Thyroid gland (tissue), 4 donors: ENCODE measurements at regions not wholly inside any gene's neighbourhood (a gene's known extent, or its start where the extent isn't known, plus 50 kb on each side); places are given as distances from the start of the nearest gene placed in this dataset.

Source experiments
- POLR2A ChIP-seq, 2 donors: fragments of 450-650 bp; IDR thresholded peaks; one replicate each; pipeline ENCODE4 v1.6.1; 2017; ENCODE audit warnings: antibody characterized with exemption in 2 of 2, mild to moderate bottlenecking in 2 of 2, moderate library complexity in 1 of 2
- TF ChIP-seq, protein P1 (sequence below), 6 experiments: fragments of 200-600 bp in 3 of 6; fragments of 450-650 bp in 3 of 6; sonication (generic) in 3 of 6; IDR thresholded peaks; one replicate each; pipeline ENCODE4 v1.5.1; 2016 to 2019; ENCODE audit warnings: antibody characterized with exemption in 6 of 6, mild to moderate bottlenecking in 2 of 6, inconsistent platforms in 1 of 6, moderate library complexity in 1 of 6

DNA sequence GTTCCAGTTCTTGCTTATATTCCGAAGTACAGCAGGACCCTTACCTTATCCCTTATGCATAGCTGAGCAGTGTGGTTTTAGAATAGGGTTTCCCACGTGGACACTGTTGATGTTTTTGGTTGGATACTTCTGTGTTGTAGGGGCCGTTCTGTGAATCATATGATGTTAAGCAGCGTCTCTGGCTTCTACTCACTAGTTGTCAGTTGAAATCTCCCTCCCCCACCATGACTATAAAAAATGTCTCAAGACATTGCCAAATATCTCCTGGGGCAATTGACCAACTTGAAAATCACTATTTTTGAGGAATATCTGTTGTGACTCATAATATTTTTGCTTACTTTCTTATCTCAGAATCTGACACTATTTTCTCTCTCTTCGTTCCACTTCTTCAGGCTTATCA is 713.7 kb downstream of the TSN start:
- TF ChIP-seq, protein P1, sequence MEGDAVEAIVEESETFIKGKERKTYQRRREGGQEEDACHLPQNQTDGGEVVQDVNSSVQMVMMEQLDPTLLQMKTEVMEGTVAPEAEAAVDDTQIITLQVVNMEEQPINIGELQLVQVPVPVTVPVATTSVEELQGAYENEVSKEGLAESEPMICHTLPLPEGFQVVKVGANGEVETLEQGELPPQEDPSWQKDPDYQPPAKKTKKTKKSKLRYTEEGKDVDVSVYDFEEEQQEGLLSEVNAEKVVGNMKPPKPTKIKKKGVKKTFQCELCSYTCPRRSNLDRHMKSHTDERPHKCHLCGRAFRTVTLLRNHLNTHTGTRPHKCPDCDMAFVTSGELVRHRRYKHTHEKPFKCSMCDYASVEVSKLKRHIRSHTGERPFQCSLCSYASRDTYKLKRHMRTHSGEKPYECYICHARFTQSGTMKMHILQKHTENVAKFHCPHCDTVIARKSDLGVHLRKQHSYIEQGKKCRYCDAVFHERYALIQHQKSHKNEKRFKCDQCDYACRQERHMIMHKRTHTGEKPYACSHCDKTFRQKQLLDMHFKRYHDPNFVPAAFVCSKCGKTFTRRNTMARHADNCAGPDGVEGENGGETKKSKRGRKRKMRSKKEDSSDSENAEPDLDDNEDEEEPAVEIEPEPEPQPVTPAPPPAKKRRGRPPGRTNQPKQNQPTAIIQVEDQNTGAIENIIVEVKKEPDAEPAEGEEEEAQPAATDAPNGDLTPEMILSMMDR (IDR thresholded peaks at IDR 0.05) = no peak
- no peak for TF ChIP-seq POLR2A (IDR thresholded peaks at IDR 0.05)
